Ovary (tissue), 7 donors: ENCODE measurements at regions not wholly inside any gene's neighbourhood (a gene's known extent, or its start where the extent isn't known, plus 50 kb on each side); places are given as distances from the start of the nearest gene placed in this dataset.

Experiments used
- DNase-seq, 5 donors: peaks; one replicate each; pipeline ENCODE4 v3.0.0-alpha.2; 2019 to 2020
- H3K27ac ChIP-seq, 2 donors: fragments of 200-600 bp; one replicate each; pipeline versions ENCODE4 v1.5.1 to v1.8.0; 2019 to 2022
- H3K27me3 ChIP-seq: fragments of 200-600 bp; one replicate; pipeline ENCODE4 v1.8.0; 2022
- H3K36me3 ChIP-seq: fragments of 200-600 bp; sonication (generic); one replicate; pipeline ENCODE4 v1.5.1; 2019
- H3K4me1 ChIP-seq: one replicate; pipeline ENCODE4 v1.8.1; 2013; ENCODE audit warnings: mild to moderate bottlenecking, moderate library complexity; ENCODE audit not compliant: insufficient read depth
- H3K4me3 ChIP-seq: fragments of 200-600 bp; sonication (generic); one replicate; pipeline ENCODE4 v1.5.1; 2017
- H3K9me3 ChIP-seq, 2 donors: fragments of 200-600 bp in 1 of 2; sonication (generic) in 1 of 2; one replicate each; pipeline versions ENCODE4 v1.5.1 to v1.8.1; 2013 to 2019; ENCODE audit warnings: mild to moderate bottlenecking in 1 of 2, moderate library complexity in 1 of 2
- EP300 ChIP-seq: sonication (generic); formaldehyde crosslinking; IDR thresholded peaks from one replicate; pipeline ENCODE4 v1.6.1; 2017; ENCODE audit warnings: antibody characterized with exemption
- POLR2A ChIP-seq: fragments of 450-650 bp; IDR thresholded peaks from one replicate; pipeline ENCODE4 v1.6.1; 2017; ENCODE audit warnings: antibody characterized with exemption, mild to moderate bottlenecking, moderate library complexity
- WGBS, 3 donors: extraction: QIAGEN DNeasy Blood & Tissue Kit in 1 of 3; methylation state at CpG; one replicate each; pipeline versions ENCODE4 v1.1.5 to v1.1.7; 2013 to 2017; 5-methylcytosine and 5-hydroxymethylcytosine counted together
- intact Hi-C, 4 donors: fragments of 100-400 bp; cut with DNase I; formaldehyde crosslinking; loops; one replicate each; pipeline versions ENCODE4 v1.11.0 to v1.15.1; 2022 to 2023
- TF ChIP-seq, protein P1 (sequence below), 3 donors: fragments of 450-650 bp in 2 of 3; fragments of 200-600 bp in 1 of 3; IDR thresholded peaks; one replicate each; pipeline versions ENCODE4 v1.5.1 to v1.8.0; 2016 to 2022; ENCODE audit warnings: antibody characterized with exemption in 3 of 3, mild to moderate bottlenecking in 1 of 3
- donor health status: DM: no; HTN: no; CAD: no; lungs with moderate emphysema.
- donor health status: DM: no; HTN: no; CAD: no.
- donor health status: Bipolar disorder and iron deficiency.
- donor health status: DM: no; HTN: no; CAD: no.
- donor health status: DM: yes; HTN: yes; CAD: no.

DNA sequence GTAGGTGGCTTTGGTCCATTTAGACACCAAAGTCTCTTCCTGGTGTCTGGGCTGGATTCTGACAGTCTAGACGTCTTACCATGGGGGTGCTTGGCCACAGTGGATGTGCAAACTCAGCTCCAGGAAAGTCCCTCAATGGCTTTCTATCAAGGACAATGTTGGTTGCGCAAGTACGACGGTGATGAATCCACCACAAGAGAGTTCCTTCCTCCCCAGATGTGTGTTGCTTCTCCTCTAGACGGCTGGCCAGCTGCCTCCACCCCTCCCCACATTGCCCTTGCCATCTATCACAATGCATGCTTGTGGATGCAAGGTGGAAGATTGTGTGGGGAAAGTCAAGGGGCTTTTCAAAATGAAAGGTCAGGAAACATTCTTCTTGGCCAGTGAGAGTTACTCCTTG is 89.7 kb upstream of the IRX2 start:
- no peak for TF ChIP-seq EP300
- TF ChIP-seq, protein P1, sequence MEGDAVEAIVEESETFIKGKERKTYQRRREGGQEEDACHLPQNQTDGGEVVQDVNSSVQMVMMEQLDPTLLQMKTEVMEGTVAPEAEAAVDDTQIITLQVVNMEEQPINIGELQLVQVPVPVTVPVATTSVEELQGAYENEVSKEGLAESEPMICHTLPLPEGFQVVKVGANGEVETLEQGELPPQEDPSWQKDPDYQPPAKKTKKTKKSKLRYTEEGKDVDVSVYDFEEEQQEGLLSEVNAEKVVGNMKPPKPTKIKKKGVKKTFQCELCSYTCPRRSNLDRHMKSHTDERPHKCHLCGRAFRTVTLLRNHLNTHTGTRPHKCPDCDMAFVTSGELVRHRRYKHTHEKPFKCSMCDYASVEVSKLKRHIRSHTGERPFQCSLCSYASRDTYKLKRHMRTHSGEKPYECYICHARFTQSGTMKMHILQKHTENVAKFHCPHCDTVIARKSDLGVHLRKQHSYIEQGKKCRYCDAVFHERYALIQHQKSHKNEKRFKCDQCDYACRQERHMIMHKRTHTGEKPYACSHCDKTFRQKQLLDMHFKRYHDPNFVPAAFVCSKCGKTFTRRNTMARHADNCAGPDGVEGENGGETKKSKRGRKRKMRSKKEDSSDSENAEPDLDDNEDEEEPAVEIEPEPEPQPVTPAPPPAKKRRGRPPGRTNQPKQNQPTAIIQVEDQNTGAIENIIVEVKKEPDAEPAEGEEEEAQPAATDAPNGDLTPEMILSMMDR (IDR thresholded peaks at IDR 0.05) = no peak
- no peak for TF ChIP-seq POLR2A
- no peak for DNase-seq
- WGBS, 3 donors = 64 to 71% (median 66%) methylated on average over 5 of the region's 5 CpGs
- no peaks in the 10 kb centered on the region for H3K27me3 ChIP-seq
- no peak overlapping the region for H3K4me3 ChIP-seq
- intact Hi-C loops = no loop called here
- no peaks in the 10 kb centered on the region for H3K36me3 ChIP-seq
- H3K27ac ChIP-seq = no peak overlapping the region
- H3K4me1 ChIP-seq = no peaks in the 10 kb centered on the region
- H3K9me3 ChIP-seq = no peaks in the 10 kb centered on the region

DNA sequence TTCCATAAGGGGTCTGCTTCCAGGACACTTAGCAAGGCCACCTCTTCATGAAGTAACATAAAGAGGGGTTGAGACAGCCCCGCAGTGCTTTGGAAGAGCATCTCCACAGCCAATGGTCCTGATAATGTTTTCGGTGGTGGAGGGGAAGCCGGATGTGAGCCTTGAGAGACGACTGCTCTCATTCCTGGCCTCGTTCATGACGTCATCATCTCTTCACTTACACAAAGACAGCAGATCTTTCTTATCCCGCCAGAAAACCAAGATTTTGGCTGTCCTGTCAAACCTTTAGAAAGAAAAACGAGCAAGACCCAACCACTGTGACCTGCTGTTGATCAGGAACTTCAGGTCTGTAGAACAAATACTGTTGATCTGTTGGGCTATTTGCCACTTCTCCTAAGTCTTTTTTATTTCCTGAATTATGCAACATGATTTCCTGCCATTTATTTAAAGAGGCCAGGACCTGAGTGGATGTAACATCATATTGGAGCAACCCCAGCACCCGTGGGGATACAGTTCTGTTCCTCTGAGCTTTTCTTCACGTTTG is 89.0 kb upstream of the IRX2 start:
- Histone ChIP-seq H3K9me3 (no peaks in the 10 kb centered on the region), H3K27me3 (no peaks in the 10 kb centered on the region), H3K27ac (no peak overlapping the region), H3K4me1 (no peaks in the 10 kb centered on the region), H3K36me3 (no peaks in the 10 kb centered on the region), H3K4me3 (no peak overlapping the region)
- intact Hi-C loops = no loop called here
- 60 to 71% (median 66%) methylated on average over 10 of the region's 10 CpGs for WGBS, 3 donors
- TF ChIP-seq, protein P1 (IDR thresholded peaks at IDR 0.05) = no peak
- no peak for TF ChIP-seq EP300
- TF ChIP-seq POLR2A = no peak
- DNase-seq = no peak

DNA sequence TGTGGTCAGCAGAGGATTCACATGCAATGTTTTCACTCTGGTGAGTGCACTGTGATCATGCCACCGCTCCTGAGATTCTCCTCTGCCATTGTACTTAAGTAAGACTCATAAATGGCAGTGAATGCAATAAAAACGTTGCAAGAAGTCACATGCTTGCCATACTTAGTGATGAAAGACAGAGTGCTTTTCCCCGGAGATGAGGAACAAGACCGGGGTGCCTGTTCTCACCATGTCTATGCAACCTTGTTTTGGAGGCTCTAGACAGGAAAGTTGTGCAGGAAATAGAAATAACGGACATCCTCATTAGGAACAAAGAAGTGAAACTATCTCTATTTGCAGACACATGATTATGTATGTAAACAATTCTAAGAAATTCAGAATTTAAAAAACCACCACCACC is 84.7 kb upstream of the IRX2 start:
- WGBS, 3 donors = 68 to 77% (median 74%) methylated on average over 5 of the region's 5 CpGs
- no peak for TF ChIP-seq POLR2A
- intact Hi-C loops = no loop called here
- H3K4me1 ChIP-seq = no peaks in the 10 kb centered on the region
- H3K9me3 ChIP-seq = no peaks in the 10 kb centered on the region
- no peak overlapping the region for H3K27ac ChIP-seq
- no peak overlapping the region for H3K4me3 ChIP-seq
- DNase-seq = no peak
- no peaks in the 10 kb centered on the region for H3K36me3 ChIP-seq
- no peaks in the 10 kb centered on the region for H3K27me3 ChIP-seq

DNA sequence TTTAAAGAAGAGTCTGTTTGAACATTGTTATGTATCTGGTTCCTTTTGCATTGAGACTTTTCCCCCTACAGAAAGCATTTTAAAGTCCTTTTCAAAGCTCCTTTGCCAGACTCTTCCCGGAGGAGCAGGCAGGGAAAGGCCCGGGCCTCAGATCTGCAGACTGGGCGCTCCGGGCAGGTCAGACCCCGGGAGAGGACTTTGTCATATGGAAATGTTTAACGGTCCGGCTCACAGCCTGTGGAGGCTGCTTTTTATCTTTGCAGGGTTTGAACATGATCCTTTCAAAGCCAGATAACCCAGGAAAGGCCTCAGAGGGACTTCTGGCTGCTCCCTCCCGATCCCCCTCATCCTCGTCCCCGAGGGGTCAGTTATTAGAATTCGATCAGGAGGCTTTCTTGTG is 82.1 kb upstream of the IRX2 start:
- intact Hi-C loops = no loop called here
- H3K27ac ChIP-seq = no peak overlapping the region
- TF ChIP-seq, protein P1 (IDR thresholded peaks at IDR 0.05) = no peak
- no peak for TF ChIP-seq EP300
- no peak for TF ChIP-seq POLR2A
- H3K4me1 ChIP-seq = no peaks in the 10 kb centered on the region
- no peaks in the 10 kb centered on the region for H3K27me3 ChIP-seq
- no peaks in the 10 kb centered on the region for H3K36me3 ChIP-seq
- DNase-seq = no peak
- 10 to 13% (median 11%) methylated on average over 11 of the region's 11 CpGs for WGBS, 3 donors
- H3K9me3 ChIP-seq = no peaks in the 10 kb centered on the region
- H3K4me3 ChIP-seq = no peak overlapping the region

DNA sequence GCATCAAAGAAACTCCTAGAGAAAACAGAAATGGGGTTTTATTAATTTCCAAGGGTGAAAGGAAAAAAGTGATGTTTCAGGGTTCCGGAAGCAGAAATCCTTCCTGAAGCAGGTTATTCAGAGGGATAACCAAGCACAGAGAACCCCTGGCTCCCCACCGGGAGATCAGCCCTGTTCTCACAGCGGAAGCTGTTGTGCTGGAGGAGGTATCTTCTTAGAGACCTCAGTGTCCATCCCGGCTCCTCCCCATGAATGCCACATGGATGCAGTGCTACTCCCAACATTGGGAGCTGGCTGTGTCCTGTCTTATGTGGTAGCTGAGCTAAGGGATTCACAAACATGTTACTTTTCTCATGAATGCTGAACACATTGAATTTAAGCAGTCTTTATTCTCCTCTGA is 80.9 kb upstream of the IRX2 start:
- no peak for DNase-seq
- no peak overlapping the region for H3K4me3 ChIP-seq
- TF ChIP-seq, protein P1 (IDR thresholded peaks at IDR 0.05) = no peak
- no peak for TF ChIP-seq EP300
- TF ChIP-seq POLR2A = no peak
- no peaks in the 10 kb centered on the region for H3K9me3 ChIP-seq
- no peaks in the 10 kb centered on the region for H3K27me3 ChIP-seq
- no peak overlapping the region for H3K27ac ChIP-seq
- no peaks in the 10 kb centered on the region for H3K4me1 ChIP-seq
- WGBS, 3 donors = 46 to 47% (median 47%) methylated on average over 4 of the region's 4 CpGs
- no peaks in the 10 kb centered on the region for H3K36me3 ChIP-seq
- intact Hi-C loops = no loop called here
